GM12874 (cell line): ENCODE measurements at regions not wholly inside any gene's neighbourhood (a gene's known extent, or its start where the extent isn't known, plus 50 kb on each side); places are given as distances from the start of the nearest gene placed in this dataset.

Source experiments
- CTCF ChIP-seq: IDR thresholded peaks from 2 replicates; pipeline ENCODE4 v1.5.1; 2011; ENCODE audit warnings: low read depth, mild to moderate bottlenecking, control low read depth, low read length, moderate library complexity; ENCODE audit not compliant: insufficient read depth

GRCh38 chr10:36452851-36453250, 672.5 kb upstream of the ANKRD30A start:
- no peak for TF ChIP-seq CTCF

GRCh38 chr10:36451391-36451970, 673.9 kb upstream of the ANKRD30A start:
- TF ChIP-seq CTCF = no peak

GRCh38 chr10:36450380-36450779, 675.0 kb upstream of the ANKRD30A start:
- TF ChIP-seq CTCF = no peak

GRCh38 chr10:36448760-36449691, 676.4 kb upstream of the ANKRD30A start:
- no peak for TF ChIP-seq CTCF

- TF ChIP-seq CTCF = no peak
Observed at GRCh38 chr10:36446881-36447280, 678.5 kb upstream of the ANKRD30A start.

- no peak for TF ChIP-seq CTCF
Observed at GRCh38 chr10:36443233-36443632, 682.2 kb upstream of the ANKRD30A start.

- no peak for TF ChIP-seq CTCF
Observed at GRCh38 chr10:36441557-36441956, 683.8 kb upstream of the ANKRD30A start.
